ENCODE measurements at regions not wholly inside any gene's neighbourhood (a gene's known extent, or its start where the extent isn't known, plus 50 kb on each side); places are given as distances from the start of the nearest gene placed in this dataset.
"Not testable (repeated sequence)": the region's sequence is repeated elsewhere in the genome, so short reads cannot be mapped to it uniquely, and the experiment has no call there.

GRCh38 chr5:144048259-144048856 is 122.1 kb downstream of the YIPF5 start:
- Histone ChIP-seq H3K4me3 (ENCODE audit: low read depth, low read length) (no peak overlapping the region), H3K4me1 (no peaks in the 10 kb centered on the region), H3K36me3 (ENCODE audit: control insufficient read depth, insufficient read depth, low read length) (no peaks in the 10 kb centered on the region), H3K27me3 (replicated peaks; ENCODE audit: control insufficient read depth, insufficient read depth, low read length) (no peaks in the 10 kb centered on the region), H3K9me3 (no peaks in the 10 kb centered on the region)
- no peak for TF ChIP-seq CTCF (IDR thresholded peaks at IDR 0.05; ENCODE audit: insufficient read depth in 1 of 2, low read depth in 1 of 2, low read length in 1 of 2, severe bottlenecking in 1 of 2, unreplicated experiment in 1 of 2)
- intact Hi-C loops (cut with micrococcal nuclease; ENCODE audit: unreplicated experiment) = no loop called here
- Mint-ChIP-seq H3K4me1 (ENCODE audit: low read depth, unreplicated experiment) (no peaks in the 10 kb centered on the region), H3K27me3 (ENCODE audit: insufficient read depth, unreplicated experiment) (peaks cover 19% of the 10 kb centered on the region), H3K36me3 (ENCODE audit: insufficient read depth, unreplicated experiment) (no peaks in the 10 kb centered on the region), H3K4me3 (ENCODE audit: unreplicated experiment) (no peak overlapping the region), H3K27ac (ENCODE audit: unreplicated experiment) (no peak overlapping the region), H3K9me3 (ENCODE audit: unreplicated experiment) (no peaks in the 10 kb centered on the region)
- CTCF ChIA-PET = no interaction called here
- POLR2A ChIA-PET = no interaction called here
- no peak for DNase-seq
- BruUV-seq (replicated peaks) = no TSS peak

GRCh38 chr5:144055391-144055790 is 115.1 kb downstream of the YIPF5 start:
- H3K4me3 Mint-ChIP-seq (ENCODE audit: unreplicated experiment); H3K9me3 ChIP-seq; CTCF ChIA-PET; DNase-seq; H3K4me1 ChIP-seq; H3K36me3 ChIP-seq (ENCODE audit: control insufficient read depth, insufficient read depth, low read length); H3K27me3 ChIP-seq (replicated peaks; ENCODE audit: control insufficient read depth, insufficient read depth, low read length); H3K27ac Mint-ChIP-seq (ENCODE audit: unreplicated experiment); H3K4me1 Mint-ChIP-seq (ENCODE audit: low read depth, unreplicated experiment); H3K4me3 ChIP-seq (ENCODE audit: low read depth, low read length); BruUV-seq (replicated peaks); H3K9me3 Mint-ChIP-seq (ENCODE audit: unreplicated experiment); intact Hi-C loops (cut with micrococcal nuclease; ENCODE audit: unreplicated experiment); H3K36me3 Mint-ChIP-seq (ENCODE audit: insufficient read depth, unreplicated experiment): not testable (repeated sequence)
- H3K27me3 Mint-ChIP-seq (ENCODE audit: insufficient read depth, unreplicated experiment) = peaks cover 18% of the 10 kb centered on the region
- POLR2A ChIA-PET = interaction anchor here (0.6 kb wide), 1 partner anchor 17 kb away, joined by 3 read pairs; no protein-coding TSS in a partner anchor

- H3K9me3 ChIP-seq; H3K4me3 Mint-ChIP-seq (ENCODE audit: unreplicated experiment); H3K4me1 ChIP-seq; CTCF ChIA-PET; DNase-seq; H3K4me3 ChIP-seq (ENCODE audit: low read depth, low read length); H3K27me3 Mint-ChIP-seq (ENCODE audit: insufficient read depth, unreplicated experiment); H3K36me3 Mint-ChIP-seq (ENCODE audit: insufficient read depth, unreplicated experiment); H3K4me1 Mint-ChIP-seq (ENCODE audit: low read depth, unreplicated experiment); H3K36me3 ChIP-seq (ENCODE audit: control insufficient read depth, insufficient read depth, low read length); H3K9me3 Mint-ChIP-seq (ENCODE audit: unreplicated experiment); H3K27ac Mint-ChIP-seq (ENCODE audit: unreplicated experiment); BruUV-seq (replicated peaks); POLR2A ChIA-PET; H3K27me3 ChIP-seq (replicated peaks; ENCODE audit: control insufficient read depth, insufficient read depth, low read length); intact Hi-C loops (cut with micrococcal nuclease; ENCODE audit: unreplicated experiment): not testable (repeated sequence)
Measured at GRCh38 chr5:144060091-144060490, 110.4 kb downstream of the YIPF5 start.

- CTCF ChIA-PET = no interaction called here
- intact Hi-C loops (cut with micrococcal nuclease; ENCODE audit: unreplicated experiment) = no loop called here
Measured at GRCh38 chr5:144060598-144060997, 109.9 kb downstream of the YIPF5 start.

More at GRCh38 chr5:144060598-144060997, 109.9 kb downstream of the YIPF5 start:
- Mint-ChIP-seq H3K27ac (ENCODE audit: unreplicated experiment) (no peak overlapping the region), H3K4me3 (ENCODE audit: unreplicated experiment) (no peak overlapping the region), H3K4me1 (ENCODE audit: low read depth, unreplicated experiment) (no peaks in the 10 kb centered on the region), H3K27me3 (ENCODE audit: insufficient read depth, unreplicated experiment) (no peaks in the 10 kb centered on the region), H3K36me3 (ENCODE audit: insufficient read depth, unreplicated experiment) (no peaks in the 10 kb centered on the region), H3K9me3 (ENCODE audit: unreplicated experiment) (no peaks in the 10 kb centered on the region)
- H3K4me1 ChIP-seq = no peaks in the 10 kb centered on the region
- H3K4me3 ChIP-seq (ENCODE audit: low read depth, low read length) = no peak overlapping the region
- H3K36me3 ChIP-seq (ENCODE audit: control insufficient read depth, insufficient read depth, low read length) = no peaks in the 10 kb centered on the region
- H3K27me3 ChIP-seq (replicated peaks; ENCODE audit: control insufficient read depth, insufficient read depth, low read length) = no peaks in the 10 kb centered on the region
- POLR2A ChIA-PET = no interaction called here
- no TSS peak for BruUV-seq (replicated peaks)
- TF ChIP-seq CTCF (IDR thresholded peaks at IDR 0.05; ENCODE audit: insufficient read depth in 1 of 2, low read depth in 1 of 2, low read length in 1 of 2, severe bottlenecking in 1 of 2, unreplicated experiment in 1 of 2) = no peak
- H3K9me3 ChIP-seq = no peaks in the 10 kb centered on the region
- no peak for DNase-seq

All from Caco-2 (cell line).